ENCODE measurements at regions not wholly inside any gene's neighbourhood (a gene's known extent, or its start where the extent isn't known, plus 50 kb on each side); places are given as distances from the start of the nearest gene placed in this dataset.

GRCh38 chr1:30485072-30485471 is 238.3 kb downstream of the MATN1 start:
- in situ Hi-C loops (cut with HindIII; ENCODE audit: low pct_unique_long_range_greater_than_20kb, low sequenced_read_pairs): no loop called here
- no peak for DNase-seq (ENCODE audit: low read depth)

DNA sequence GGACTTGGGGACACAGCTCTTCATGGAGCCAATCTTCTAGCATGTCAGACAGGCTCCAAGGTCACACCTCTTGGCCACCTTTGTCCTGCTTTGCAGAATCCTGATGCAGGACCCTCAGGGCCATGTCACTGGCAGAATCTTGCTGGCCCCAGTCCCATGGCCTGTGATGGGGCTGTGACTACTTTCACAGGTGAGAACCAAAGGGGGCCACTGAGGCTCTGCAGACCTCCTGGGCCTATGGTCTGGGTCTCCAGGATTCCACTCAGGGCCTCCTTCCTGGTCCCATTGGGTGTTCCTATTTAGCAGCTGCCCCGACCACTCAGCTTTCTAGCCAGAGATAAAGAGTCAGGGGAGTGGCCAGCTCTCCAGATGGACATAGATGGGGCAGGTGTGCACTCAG is 238.7 kb downstream of the MATN1 start:
- in situ Hi-C loops (cut with HindIII; ENCODE audit: low pct_unique_long_range_greater_than_20kb, low sequenced_read_pairs): no loop called here
- DNase-seq (ENCODE audit: low read depth): no peak

- no peak for DNase-seq (ENCODE audit: low read depth)
- in situ Hi-C loops (cut with HindIII; ENCODE audit: low pct_unique_long_range_greater_than_20kb, low sequenced_read_pairs): no loop called here
Measured at GRCh38 chr1:30479575-30479974, 243.8 kb downstream of the MATN1 start.

DNA sequence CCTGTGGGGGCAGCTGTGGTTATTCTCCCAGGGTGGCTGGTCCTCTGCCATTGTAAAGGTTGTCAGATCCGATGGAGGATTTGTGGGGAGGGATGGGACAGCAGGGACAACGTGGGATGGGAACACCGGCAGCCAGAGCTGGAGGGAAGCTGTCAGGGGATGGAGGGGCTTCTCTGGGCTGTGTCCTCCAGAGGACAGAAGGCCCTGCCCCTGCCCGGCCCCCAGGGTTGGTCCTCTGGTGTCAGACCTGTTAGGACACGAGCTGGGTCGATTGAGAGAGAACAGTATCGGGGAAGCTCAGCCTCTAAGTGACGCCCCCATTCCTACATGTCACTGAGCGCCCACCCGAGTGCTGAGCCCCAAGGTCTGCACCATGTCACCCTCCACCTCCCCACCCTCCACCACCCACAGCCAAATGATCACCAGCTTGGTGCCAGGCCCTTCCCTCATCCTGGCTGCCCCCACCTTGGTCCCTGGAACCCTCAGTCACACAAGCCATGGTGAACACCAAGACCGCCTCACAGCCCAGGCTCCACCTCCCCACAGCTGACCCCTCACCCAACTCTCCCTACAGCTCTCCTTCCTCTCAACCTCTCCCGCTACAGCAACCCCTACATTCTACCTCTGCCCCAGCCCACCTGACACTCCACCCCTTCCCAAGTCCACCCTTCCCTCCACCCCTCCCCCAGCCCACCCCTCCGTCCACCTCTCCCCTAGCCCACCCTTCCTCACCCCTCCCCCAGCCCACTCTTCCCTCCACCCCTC is 244.4 kb downstream of the MATN1 start:
- no peak for DNase-seq (ENCODE audit: low read depth)
- in situ Hi-C loops (cut with HindIII; ENCODE audit: low pct_unique_long_range_greater_than_20kb, low sequenced_read_pairs): no loop called here

GRCh38 chr1:30478283-30478682 is 245.1 kb downstream of the MATN1 start:
- DNase-seq (ENCODE audit: low read depth): no peak

DNA sequence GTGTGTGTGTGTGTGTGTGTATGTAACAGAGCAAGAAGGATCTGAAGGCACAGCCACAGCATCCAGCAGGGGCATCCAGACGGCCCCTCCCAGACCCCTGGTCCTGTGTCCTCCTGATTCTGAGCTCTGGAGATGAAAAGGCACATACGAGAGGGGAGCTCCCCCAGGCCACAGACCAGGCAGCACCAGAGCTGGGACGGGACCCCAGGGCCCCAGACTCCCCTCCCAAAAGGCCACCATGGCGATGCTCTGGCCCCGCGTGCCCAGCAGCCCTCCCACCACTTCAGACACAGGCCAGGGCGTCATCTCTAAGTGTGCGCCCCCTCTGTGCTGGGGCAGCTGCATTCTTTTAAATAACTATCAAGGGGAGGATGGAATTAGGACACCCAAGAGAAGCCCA is 245.8 kb downstream of the MATN1 start:
- in situ Hi-C loops (cut with HindIII; ENCODE audit: low pct_unique_long_range_greater_than_20kb, low sequenced_read_pairs): no loop called here
- no peak for DNase-seq (ENCODE audit: low read depth)

More at GRCh38 chr1:30478283-30478682, 245.1 kb downstream of the MATN1 start:
- in situ Hi-C loops (cut with HindIII; ENCODE audit: low pct_unique_long_range_greater_than_20kb, low sequenced_read_pairs): no loop called here

GRCh38 chr1:30476911-30477459 is 246.4 kb downstream of the MATN1 start:
- in situ Hi-C loops (cut with HindIII; ENCODE audit: low pct_unique_long_range_greater_than_20kb, low sequenced_read_pairs): no loop called here
- no peak for DNase-seq (ENCODE audit: low read depth)

- DNase-seq (ENCODE audit: low read depth): no peak
- in situ Hi-C loops (cut with HindIII; ENCODE audit: low pct_unique_long_range_greater_than_20kb, low sequenced_read_pairs): no loop called here
Measured at GRCh38 chr1:30476476-30476875, 246.9 kb downstream of the MATN1 start.

DNA sequence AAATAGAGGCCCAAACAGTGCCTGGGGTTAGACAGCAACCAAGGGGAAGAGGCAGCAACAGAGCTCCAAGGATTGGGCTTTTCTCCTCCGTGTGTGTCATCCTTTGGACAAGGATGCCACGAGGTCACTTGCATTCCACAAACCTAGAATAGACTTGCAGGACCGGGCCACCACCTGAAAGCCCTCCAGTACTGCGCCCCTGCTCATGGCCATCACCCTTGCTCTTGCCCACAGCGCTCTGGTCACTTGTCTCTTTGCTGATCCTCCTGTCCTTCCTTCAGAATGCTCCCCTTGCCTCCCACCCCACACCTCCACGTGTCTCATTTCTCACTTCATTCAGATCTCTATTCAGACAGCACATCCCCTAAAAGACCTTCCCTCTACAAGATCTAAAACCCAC is 247.4 kb downstream of the MATN1 start:
- in situ Hi-C loops (cut with HindIII; ENCODE audit: low pct_unique_long_range_greater_than_20kb, low sequenced_read_pairs): no loop called here
- DNase-seq (ENCODE audit: low read depth): no peak

DNA sequence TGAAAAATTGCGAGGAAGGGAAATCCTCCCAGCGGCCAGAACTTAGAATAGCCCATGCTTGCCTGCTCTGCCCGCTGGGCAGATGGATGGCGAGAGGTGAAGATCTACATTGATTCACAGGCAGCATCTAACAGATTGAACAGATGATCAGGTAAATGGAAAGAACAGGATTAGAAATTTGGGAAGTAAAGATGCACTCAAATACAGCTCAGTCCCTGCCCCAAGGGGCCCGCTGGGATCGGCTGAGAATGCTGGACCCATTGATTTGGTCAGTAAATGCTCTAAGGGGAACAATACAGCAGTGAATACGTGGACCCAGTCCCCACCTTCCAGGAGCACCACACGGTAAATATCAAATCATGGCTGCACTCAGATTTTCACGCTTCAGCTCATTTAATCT is 248.2 kb downstream of the MATN1 start:
- DNase-seq (ENCODE audit: low read depth): no peak
- in situ Hi-C loops (cut with HindIII; ENCODE audit: low pct_unique_long_range_greater_than_20kb, low sequenced_read_pairs): no loop called here

DNA sequence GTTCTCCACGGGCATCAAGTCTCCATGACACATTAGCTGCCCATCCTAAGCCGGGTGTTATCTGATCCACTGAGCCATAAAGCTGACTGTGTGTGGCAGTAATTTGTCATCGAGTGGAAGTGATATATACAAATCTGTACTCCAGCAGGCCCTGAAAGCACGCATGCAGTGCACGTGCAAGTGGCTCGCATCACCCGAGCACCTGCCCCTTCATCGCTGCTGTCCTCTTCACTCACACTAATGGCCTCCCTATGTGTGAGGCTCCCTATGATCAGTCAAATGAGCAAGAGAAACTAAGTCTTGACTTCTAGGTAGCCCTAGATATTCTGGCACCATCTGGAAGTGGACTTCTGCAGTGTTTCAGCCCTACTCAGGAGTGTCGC is 248.6 kb downstream of the MATN1 start:
- no peak for DNase-seq (ENCODE audit: low read depth)
- in situ Hi-C loops (cut with HindIII; ENCODE audit: low pct_unique_long_range_greater_than_20kb, low sequenced_read_pairs): no loop called here

GRCh38 chr1:30473922-30474817 is 249.2 kb downstream of the MATN1 start:
- in situ Hi-C loops (cut with HindIII; ENCODE audit: low pct_unique_long_range_greater_than_20kb, low sequenced_read_pairs): no loop called here
- DNase-seq (ENCODE audit: low read depth): no peak

GRCh38 chr1:30472526-30472925 is 250.9 kb downstream of the MATN1 start:
- in situ Hi-C loops (cut with HindIII; ENCODE audit: low pct_unique_long_range_greater_than_20kb, low sequenced_read_pairs): no loop called here
- no peak for DNase-seq (ENCODE audit: low read depth)

- in situ Hi-C loops (cut with HindIII; ENCODE audit: low pct_unique_long_range_greater_than_20kb, low sequenced_read_pairs): no loop called here
Measured at GRCh38 chr1:30472009-30472408, 251.4 kb downstream of the MATN1 start.

DNA sequence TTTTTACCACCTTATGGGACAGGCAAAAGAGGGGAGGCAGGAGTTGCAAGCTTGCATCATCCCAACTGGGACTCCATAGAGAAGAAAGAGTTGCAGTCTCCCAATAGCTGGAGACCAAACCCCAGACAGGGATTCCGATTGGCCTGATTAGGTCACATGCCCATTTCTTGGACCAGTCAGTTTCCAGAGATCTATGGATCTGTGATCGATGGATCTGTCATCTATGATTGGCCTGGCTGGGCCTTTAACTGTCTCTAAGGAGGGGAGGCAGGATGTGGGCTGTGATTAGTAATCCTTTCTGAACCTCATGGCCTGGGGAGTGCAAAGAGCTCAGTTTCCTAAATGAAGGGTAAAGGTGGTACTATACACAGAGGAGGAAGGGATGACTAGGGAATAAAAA is 252.1 kb downstream of the MATN1 start:
- DNase-seq (ENCODE audit: low read depth): no peak
- in situ Hi-C loops (cut with HindIII; ENCODE audit: low pct_unique_long_range_greater_than_20kb, low sequenced_read_pairs): no loop called here

More at GRCh38 chr1:30472009-30472408, 251.4 kb downstream of the MATN1 start:
- DNase-seq (ENCODE audit: low read depth): no peak

GRCh38 chr1:30469426-30469825 is 254.0 kb downstream of the MATN1 start:
- in situ Hi-C loops (cut with HindIII; ENCODE audit: low pct_unique_long_range_greater_than_20kb, low sequenced_read_pairs): no loop called here

DNA sequence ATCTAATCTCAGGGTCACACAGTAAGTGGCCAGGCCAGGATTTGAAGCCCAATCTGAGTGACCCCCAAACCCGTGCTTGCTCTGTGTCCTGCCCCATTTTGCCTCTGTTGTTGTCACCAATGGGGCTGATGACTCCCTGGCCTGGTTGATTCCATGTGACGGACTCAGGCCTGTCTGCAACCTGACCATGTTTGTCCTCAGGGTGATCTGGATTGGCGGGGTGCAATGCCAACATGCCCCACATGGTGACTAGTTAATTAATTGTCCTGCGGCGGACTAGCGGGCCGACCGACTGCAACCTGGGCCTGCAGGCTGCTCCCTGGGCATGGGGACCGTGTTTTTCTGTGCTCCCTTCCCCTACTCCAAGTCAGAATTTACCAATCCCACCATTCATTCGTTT is 256.3 kb downstream of the MATN1 start:
- in situ Hi-C loops (cut with HindIII; ENCODE audit: low pct_unique_long_range_greater_than_20kb, low sequenced_read_pairs): no loop called here
- no peak for DNase-seq (ENCODE audit: low read depth)

More at GRCh38 chr1:30469426-30469825, 254.0 kb downstream of the MATN1 start:
- no peak for DNase-seq (ENCODE audit: low read depth)

DNA sequence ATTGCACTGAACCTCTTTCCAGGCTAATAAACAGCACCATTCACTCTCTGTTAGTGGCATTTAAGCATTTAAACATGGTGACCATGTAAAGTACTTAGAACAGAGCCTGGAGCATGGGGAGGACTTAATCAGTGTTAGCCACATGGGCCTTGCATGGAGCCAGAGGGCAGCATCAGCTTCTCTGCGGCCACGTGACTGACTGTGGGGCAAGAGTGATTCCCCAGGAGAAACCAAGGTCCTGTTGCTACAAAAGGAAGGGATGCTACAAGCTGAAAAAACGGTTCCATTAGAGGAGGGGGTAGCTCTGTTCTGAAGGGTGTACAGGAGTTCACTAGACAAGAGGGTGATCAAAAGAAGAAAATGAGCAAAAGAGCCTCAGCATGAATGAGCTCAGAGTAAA is 256.8 kb downstream of the MATN1 start:
- in situ Hi-C loops (cut with HindIII; ENCODE audit: low pct_unique_long_range_greater_than_20kb, low sequenced_read_pairs): no loop called here
- DNase-seq (ENCODE audit: low read depth): no peak

DNA sequence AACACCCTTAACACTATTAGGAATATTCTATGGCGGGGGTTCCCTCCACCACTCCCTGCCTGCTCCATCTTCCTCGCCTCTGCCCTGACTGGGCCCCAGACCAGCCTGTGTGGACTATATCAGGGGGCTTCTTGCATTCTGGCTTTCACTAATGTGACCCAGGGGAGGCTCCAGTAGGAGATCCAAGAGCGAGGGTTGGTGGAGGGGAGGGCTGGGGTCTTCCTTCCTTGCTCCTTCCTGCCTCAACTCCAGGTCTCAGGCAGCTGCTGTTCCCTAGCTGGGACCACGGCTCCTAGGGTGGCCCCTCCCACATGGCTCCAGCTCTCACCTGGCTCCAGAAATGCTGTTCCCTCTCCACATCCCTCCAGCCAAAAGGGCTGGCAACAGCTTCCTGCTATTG is 257.4 kb downstream of the MATN1 start:
- no peak for DNase-seq (ENCODE audit: low read depth)
- in situ Hi-C loops (cut with HindIII; ENCODE audit: low pct_unique_long_range_greater_than_20kb, low sequenced_read_pairs): no loop called here
